ENCODE measurements at regions not wholly inside any gene's neighbourhood (a gene's known extent, or its start where the extent isn't known, plus 50 kb on each side); places are given as distances from the start of the nearest gene placed in this dataset.

GRCh38 chr11:128066399-128066798 is 521.0 kb downstream of the ETS1 start:
- TF ChIP-seq CTCF (IDR thresholded peaks at IDR 0.05; ENCODE audit: partially characterized antibody, unreplicated experiment) = no peak
- Mint-ChIP-seq H3K4me3 (ENCODE audit: unreplicated experiment) (no peak overlapping the region), H3K27me3 (ENCODE audit: unreplicated experiment) (no peaks in the 10 kb centered on the region), H3K9me3 (ENCODE audit: unreplicated experiment) (no peaks in the 10 kb centered on the region), H3K36me3 (ENCODE audit: unreplicated experiment) (peaks cover 4% of the 10 kb centered on the region), H3K27ac (ENCODE audit: unreplicated experiment) (no peak overlapping the region), H3K4me1 (ENCODE audit: low read depth, unreplicated experiment) (no peaks in the 10 kb centered on the region)
- no peak for DNase-seq

GRCh38 chr11:128061281-128061871 is 526.0 kb downstream of the ETS1 start:
- Mint-ChIP-seq H3K4me1 (ENCODE audit: low read depth, unreplicated experiment) (no peaks in the 10 kb centered on the region), H3K36me3 (ENCODE audit: unreplicated experiment) (peaks cover 4% of the 10 kb centered on the region), H3K9me3 (ENCODE audit: unreplicated experiment) (no peaks in the 10 kb centered on the region), H3K27ac (ENCODE audit: unreplicated experiment) (no peak overlapping the region), H3K27me3 (ENCODE audit: unreplicated experiment) (no peaks in the 10 kb centered on the region), H3K4me3 (ENCODE audit: unreplicated experiment) (no peak overlapping the region)
- TF ChIP-seq CTCF (IDR thresholded peaks at IDR 0.05; ENCODE audit: partially characterized antibody, unreplicated experiment) = no peak
- no peak for DNase-seq

GRCh38 chr11:128058580-128059208 is 528.7 kb downstream of the ETS1 start:
- H3K4me3 Mint-ChIP-seq (ENCODE audit: unreplicated experiment) = no peak overlapping the region

GRCh38 chr11:128057786-128058395 is 529.5 kb downstream of the ETS1 start:
- no peaks in the 10 kb centered on the region for H3K27me3 Mint-ChIP-seq (ENCODE audit: unreplicated experiment)
- no peaks in the 10 kb centered on the region for H3K9me3 Mint-ChIP-seq (ENCODE audit: unreplicated experiment)
- H3K27ac Mint-ChIP-seq (ENCODE audit: unreplicated experiment) = no peak overlapping the region
- TF ChIP-seq CTCF (IDR thresholded peaks at IDR 0.05; ENCODE audit: partially characterized antibody, unreplicated experiment) = no peak
- no peak overlapping the region for H3K4me3 Mint-ChIP-seq (ENCODE audit: unreplicated experiment)
- peaks cover 3% of the 10 kb centered on the region for H3K4me1 Mint-ChIP-seq (ENCODE audit: low read depth, unreplicated experiment)
- no peaks in the 10 kb centered on the region for H3K36me3 Mint-ChIP-seq (ENCODE audit: unreplicated experiment)
- no peak for DNase-seq

More at GRCh38 chr11:128058580-128059208, 528.7 kb downstream of the ETS1 start:
- DNase-seq = no peak
- no peaks in the 10 kb centered on the region for H3K9me3 Mint-ChIP-seq (ENCODE audit: unreplicated experiment)
- peaks cover 4% of the 10 kb centered on the region for H3K36me3 Mint-ChIP-seq (ENCODE audit: unreplicated experiment)
- no peak for TF ChIP-seq CTCF (IDR thresholded peaks at IDR 0.05; ENCODE audit: partially characterized antibody, unreplicated experiment)
- no peaks in the 10 kb centered on the region for H3K27me3 Mint-ChIP-seq (ENCODE audit: unreplicated experiment)
- H3K4me1 Mint-ChIP-seq (ENCODE audit: low read depth, unreplicated experiment) = peaks cover 3% of the 10 kb centered on the region
- H3K27ac Mint-ChIP-seq (ENCODE audit: unreplicated experiment) = no peak overlapping the region
